GM06990 (cell line): ENCODE measurements at regions not wholly inside any gene's neighbourhood (a gene's known extent, or its start where the extent isn't known, plus 50 kb on each side); places are given as distances from the start of the nearest gene placed in this dataset.

ENCODE experiments used
- DNase-seq: peaks from one replicate; pipeline ENCODE4 v3.0.0-alpha.2; 2011; ENCODE audit not compliant: insufficient read length; ENCODE audit errors: extremely low read depth
- H3K27me3 ChIP-seq: replicated peaks from 2 replicates; pipeline ENCODE4 v1.6.0; 2011; ENCODE audit warnings: low read length; ENCODE audit not compliant: control insufficient read depth, insufficient read depth
- H3K36me3 ChIP-seq: 2 replicates; pipeline ENCODE4 v1.5.1; 2011; ENCODE audit warnings: low read length; ENCODE audit not compliant: control insufficient read depth, insufficient read depth
- H3K4me3 ChIP-seq: replicated peaks from 2 replicates; pipeline ENCODE4 v1.5.1; 2011; ENCODE audit warnings: low read depth, mild to moderate bottlenecking, control low read depth, low read length
- CTCF ChIP-seq: IDR thresholded peaks from 2 replicates; pipeline ENCODE4 v1.5.1; 2011; ENCODE audit warnings: low read length, control low read depth, mild to moderate bottlenecking, inconsistent platforms; ENCODE audit not compliant: insufficient read depth, poor library complexity, severe bottlenecking

- TF ChIP-seq CTCF = no peak
- H3K27me3 ChIP-seq = no peaks in the 10 kb centered on the region
- no peaks in the 10 kb centered on the region for H3K36me3 ChIP-seq
- H3K4me3 ChIP-seq = no peak overlapping the region
- DNase-seq = no peak
Measured at GRCh38 chr11:15779518-15779917, 576.8 kb downstream of the SOX6 start.

- H3K27me3 ChIP-seq = no peaks in the 10 kb centered on the region
- no peak for DNase-seq
- TF ChIP-seq CTCF = no peak
- no peak overlapping the region for H3K4me3 ChIP-seq
- H3K36me3 ChIP-seq = no peaks in the 10 kb centered on the region
Measured at GRCh38 chr11:15780382-15780781, 576.0 kb downstream of the SOX6 start.

- Histone ChIP-seq H3K4me3 (no peak overlapping the region), H3K36me3 (no peaks in the 10 kb centered on the region), H3K27me3 (no peaks in the 10 kb centered on the region)
- no peak for TF ChIP-seq CTCF
- no peak for DNase-seq
Measured at GRCh38 chr11:15780837-15781236, 575.5 kb downstream of the SOX6 start.

- Histone ChIP-seq H3K4me3 (no peak overlapping the region), H3K36me3 (no peaks in the 10 kb centered on the region), H3K27me3 (no peaks in the 10 kb centered on the region)
- no peak for TF ChIP-seq CTCF
- no peak for DNase-seq
Measured at GRCh38 chr11:15783619-15784018, 572.7 kb downstream of the SOX6 start.

GRCh38 chr11:15793043-15793996 lies 563.0 kb downstream of the SOX6 start:
- no peak for DNase-seq
- H3K4me3 ChIP-seq = no peak overlapping the region

More at GRCh38 chr11:15793043-15793996, 563.0 kb downstream of the SOX6 start:
- Histone ChIP-seq H3K36me3 (no peaks in the 10 kb centered on the region), H3K27me3 (no peaks in the 10 kb centered on the region)
- no peak for TF ChIP-seq CTCF
